ENCODE measurements at regions not wholly inside any gene's neighbourhood (a gene's known extent, or its start where the extent isn't known, plus 50 kb on each side); places are given as distances from the start of the nearest gene placed in this dataset.

DNA sequence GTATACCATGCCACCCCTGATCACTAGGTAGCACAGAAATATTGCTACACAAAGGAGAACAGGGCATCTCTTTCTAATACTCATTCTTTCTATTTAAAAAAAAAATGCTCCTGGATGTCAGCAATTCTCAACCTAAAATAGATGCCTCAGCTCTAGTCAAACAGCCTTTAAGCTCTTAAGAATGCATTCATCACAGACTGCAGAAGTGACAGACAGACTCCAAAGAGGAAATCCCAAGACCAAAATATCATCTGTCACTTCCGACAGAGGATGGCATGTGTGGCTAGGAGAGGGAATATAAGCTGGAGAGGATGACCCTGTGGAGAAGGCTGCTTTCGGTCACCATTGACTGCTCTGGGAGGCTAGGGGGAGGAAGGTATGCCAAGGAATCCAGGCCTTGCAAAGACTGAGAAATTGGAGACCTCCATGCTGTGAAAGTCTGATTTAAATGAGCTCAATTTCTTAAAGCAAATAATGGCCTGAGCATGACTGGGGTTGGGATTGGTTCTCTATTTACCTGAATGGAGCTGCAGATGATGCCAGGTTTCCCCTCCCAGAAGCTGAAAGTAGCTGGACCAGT lies 277.4 kb downstream of the BRINP2 start:
- Histone ChIP-seq H3K4me1 (ENCODE audit: control insufficient read depth, insufficient read depth, low read length, poor library complexity, severe bottlenecking) (no peaks in the 10 kb centered on the region), H3K36me3 (ENCODE audit: control insufficient read depth, insufficient read depth, low read length) (no peaks in the 10 kb centered on the region), H3K27me3 (ENCODE audit: control insufficient read depth, insufficient read depth, low read length) (no peaks in the 10 kb centered on the region), H3K9me3 (ENCODE audit: control insufficient read depth in 2 of 2, low read length in 2 of 2) (no peaks in the 10 kb centered on the region), H3K4me3 (ENCODE audit: low read depth, low read length) (no peak overlapping the region), H3K27ac (ENCODE audit: insufficient read depth, low read length, poor library complexity, severe bottlenecking) (no peak overlapping the region)
- ATAC-seq (ENCODE audit: low read depth in 2 of 2): no peak
- no peak for DNase-seq
- Mint-ChIP-seq H3K9me3 (peaks cover 0 to 23% (median 3%) of the 10 kb centered on the region in 7 donors), H3K4me3 (no peak overlapping the region), H3K36me3 (no peaks in the 10 kb centered on the region), H3K27ac (no peak overlapping the region), H3K4me1 (no peaks in the 10 kb centered on the region), H3K27me3 (no peaks in the 10 kb centered on the region)

DNA sequence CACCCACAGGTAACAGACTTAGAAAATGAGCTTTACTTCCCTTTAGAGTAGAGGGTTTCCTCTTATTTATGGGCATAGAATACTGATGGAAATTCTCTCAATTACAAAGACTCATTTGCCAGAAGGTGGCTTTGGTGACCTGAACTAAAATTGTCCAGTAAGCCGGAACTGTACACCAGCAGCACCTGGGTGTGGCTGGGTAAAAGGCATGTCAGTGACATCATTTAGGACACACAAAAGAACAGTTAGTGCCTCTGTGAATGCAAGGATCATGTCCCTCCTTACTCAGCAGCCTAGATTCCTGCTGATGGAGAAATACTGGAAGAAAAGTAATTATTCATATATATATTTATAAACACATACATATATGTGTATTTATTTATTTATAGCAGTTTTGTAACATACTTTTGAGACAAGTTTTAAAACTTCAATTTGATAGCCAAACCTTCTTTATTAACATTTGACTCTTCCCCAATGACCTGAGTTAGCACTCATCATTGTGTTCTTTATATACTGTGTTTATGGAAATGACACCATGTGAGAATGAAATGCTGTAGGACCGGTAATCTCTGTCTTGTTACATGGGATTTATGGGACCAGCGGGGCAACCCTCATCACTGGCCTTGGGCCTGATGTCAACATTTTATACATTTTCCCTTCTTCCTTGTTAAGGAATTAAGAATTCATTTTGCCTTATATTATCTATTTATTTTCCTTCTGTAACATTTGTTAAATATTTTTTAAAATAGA lies 274.4 kb downstream of the BRINP2 start:
- Mint-ChIP-seq H3K27ac (no peak overlapping the region), H3K4me1 (no peaks in the 10 kb centered on the region), H3K4me3 (no peak overlapping the region), H3K9me3 (peaks cover 0 to 15% (median 2%) of the 10 kb centered on the region in 7 donors), H3K27me3 (no peaks in the 10 kb centered on the region), H3K36me3 (no peaks in the 10 kb centered on the region)
- no peaks in the 10 kb centered on the region for H3K9me3 ChIP-seq (ENCODE audit: control insufficient read depth in 2 of 2, low read length in 2 of 2)
- H3K4me3 ChIP-seq (ENCODE audit: low read depth, low read length): no peak overlapping the region
- ATAC-seq (ENCODE audit: low read depth in 2 of 2) (no peak), DNase-seq (no peak)
- H3K27ac ChIP-seq (ENCODE audit: insufficient read depth, low read length, poor library complexity, severe bottlenecking): no peak overlapping the region
- H3K4me1 ChIP-seq (ENCODE audit: control insufficient read depth, insufficient read depth, low read length, poor library complexity, severe bottlenecking): no peaks in the 10 kb centered on the region
- H3K36me3 ChIP-seq (ENCODE audit: control insufficient read depth, insufficient read depth, low read length): no peaks in the 10 kb centered on the region
- no peaks in the 10 kb centered on the region for H3K27me3 ChIP-seq (ENCODE audit: control insufficient read depth, insufficient read depth, low read length)

DNA sequence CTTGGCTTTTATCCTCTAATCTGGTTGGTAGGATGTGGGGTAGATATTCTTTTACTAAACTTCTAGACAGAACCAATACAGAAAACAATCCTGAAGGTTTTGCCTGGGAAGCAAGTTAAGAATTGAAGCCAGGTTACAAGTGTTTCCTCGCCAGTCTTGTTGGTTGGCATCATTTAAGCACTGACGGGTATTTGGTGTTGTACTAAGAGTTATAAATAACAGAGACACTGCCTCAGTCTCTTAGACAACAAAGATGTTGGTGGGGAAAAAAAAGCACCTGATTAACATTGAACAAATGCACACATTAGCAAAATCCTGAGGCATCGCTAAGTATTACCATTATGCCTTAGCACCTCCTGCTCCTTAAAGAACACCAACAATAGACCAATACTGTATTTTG lies 272.2 kb downstream of the BRINP2 start:
- Mint-ChIP-seq H3K27me3 (no peaks in the 10 kb centered on the region), H3K27ac (no peak overlapping the region), H3K9me3 (peaks cover 0 to 9% (median 2%) of the 10 kb centered on the region in 7 donors), H3K4me3 (no peak overlapping the region), H3K4me1 (no peaks in the 10 kb centered on the region), H3K36me3 (no peaks in the 10 kb centered on the region)
- H3K27ac ChIP-seq (ENCODE audit: insufficient read depth, low read length, poor library complexity, severe bottlenecking): no peak overlapping the region
- H3K9me3 ChIP-seq (ENCODE audit: control insufficient read depth in 2 of 2, low read length in 2 of 2): no peaks in the 10 kb centered on the region
- H3K27me3 ChIP-seq (ENCODE audit: control insufficient read depth, insufficient read depth, low read length): no peaks in the 10 kb centered on the region
- no peak for DNase-seq
- H3K4me3 ChIP-seq (ENCODE audit: low read depth, low read length): no peak overlapping the region
- no peaks in the 10 kb centered on the region for H3K4me1 ChIP-seq (ENCODE audit: control insufficient read depth, insufficient read depth, low read length, poor library complexity, severe bottlenecking)
- no peak for ATAC-seq (ENCODE audit: low read depth in 2 of 2)
- no peaks in the 10 kb centered on the region for H3K36me3 ChIP-seq (ENCODE audit: control insufficient read depth, insufficient read depth, low read length)

DNA sequence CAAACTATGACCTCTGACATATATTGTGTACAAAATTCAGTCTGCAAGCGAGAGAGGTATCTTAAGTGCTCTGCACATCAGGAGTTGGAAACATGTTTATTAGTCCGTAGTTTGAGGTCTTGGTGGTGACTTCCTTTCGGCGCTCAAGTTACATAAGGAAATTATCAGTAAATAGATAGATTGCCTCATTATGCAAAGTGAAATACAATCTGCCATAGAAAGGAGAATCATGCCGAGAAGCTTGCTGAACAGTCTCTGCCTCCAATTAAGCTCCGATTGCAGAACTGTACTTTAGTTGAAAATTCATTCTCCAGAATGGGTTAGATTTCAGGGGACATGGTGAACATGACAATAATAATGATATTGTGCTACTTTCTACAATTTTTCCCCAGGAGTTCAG lies 271.8 kb downstream of the BRINP2 start:
- H3K4me1 ChIP-seq (ENCODE audit: control insufficient read depth, insufficient read depth, low read length, poor library complexity, severe bottlenecking): no peaks in the 10 kb centered on the region
- H3K27me3 ChIP-seq (ENCODE audit: control insufficient read depth, insufficient read depth, low read length): no peaks in the 10 kb centered on the region
- no peak overlapping the region for H3K27ac ChIP-seq (ENCODE audit: insufficient read depth, low read length, poor library complexity, severe bottlenecking)
- no peak for DNase-seq
- no peaks in the 10 kb centered on the region for H3K36me3 Mint-ChIP-seq
- no peak overlapping the region for H3K4me3 ChIP-seq (ENCODE audit: low read depth, low read length)
- ATAC-seq (ENCODE audit: low read depth in 2 of 2): no peak
- no peaks in the 10 kb centered on the region for H3K9me3 ChIP-seq (ENCODE audit: control insufficient read depth in 2 of 2, low read length in 2 of 2)
- peaks cover 1% of the 10 kb centered on the region for H3K27me3 Mint-ChIP-seq
- no peaks in the 10 kb centered on the region for H3K36me3 ChIP-seq (ENCODE audit: control insufficient read depth, insufficient read depth, low read length)
- H3K9me3 Mint-ChIP-seq: peaks cover 0 to 9% (median 2%) of the 10 kb centered on the region in 7 donors
- no peak overlapping the region for H3K4me3 Mint-ChIP-seq
- no peaks in the 10 kb centered on the region for H3K4me1 Mint-ChIP-seq
- no peak overlapping the region for H3K27ac Mint-ChIP-seq

DNA sequence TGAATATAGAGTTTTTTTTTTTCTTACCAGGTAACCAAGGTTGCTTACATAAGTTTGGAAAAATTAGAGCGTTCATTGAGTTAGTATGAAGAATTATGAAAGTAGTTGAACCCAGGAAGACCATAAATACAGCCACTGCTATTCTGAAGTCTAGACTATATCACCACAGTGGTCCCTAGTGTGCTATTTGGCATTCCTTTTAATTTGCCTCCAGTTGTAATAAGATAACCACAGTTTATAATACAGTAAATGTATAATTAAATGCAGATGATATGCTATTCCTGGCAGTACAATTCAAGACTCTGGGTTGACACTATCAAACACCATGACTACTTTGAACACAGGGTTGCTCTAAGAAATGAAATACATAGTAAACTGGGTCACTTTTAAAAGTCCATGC lies 270.5 kb downstream of the BRINP2 start:
- Mint-ChIP-seq H3K9me3 (peaks cover 0 to 9% (median 2%) of the 10 kb centered on the region in 7 donors), H3K4me3 (no peak overlapping the region), H3K27me3 (peaks cover 5% of the 10 kb centered on the region), H3K36me3 (no peaks in the 10 kb centered on the region), H3K4me1 (no peaks in the 10 kb centered on the region), H3K27ac (no peak overlapping the region)
- H3K4me3 ChIP-seq (ENCODE audit: low read depth, low read length): no peak overlapping the region
- H3K27ac ChIP-seq (ENCODE audit: insufficient read depth, low read length, poor library complexity, severe bottlenecking): no peak overlapping the region
- no peak for DNase-seq
- no peaks in the 10 kb centered on the region for H3K27me3 ChIP-seq (ENCODE audit: control insufficient read depth, insufficient read depth, low read length)
- no peaks in the 10 kb centered on the region for H3K9me3 ChIP-seq (ENCODE audit: control insufficient read depth in 2 of 2, low read length in 2 of 2)
- ATAC-seq (ENCODE audit: low read depth in 2 of 2): no peak
- H3K36me3 ChIP-seq (ENCODE audit: control insufficient read depth, insufficient read depth, low read length): no peaks in the 10 kb centered on the region
- H3K4me1 ChIP-seq (ENCODE audit: control insufficient read depth, insufficient read depth, low read length, poor library complexity, severe bottlenecking): no peaks in the 10 kb centered on the region

DNA sequence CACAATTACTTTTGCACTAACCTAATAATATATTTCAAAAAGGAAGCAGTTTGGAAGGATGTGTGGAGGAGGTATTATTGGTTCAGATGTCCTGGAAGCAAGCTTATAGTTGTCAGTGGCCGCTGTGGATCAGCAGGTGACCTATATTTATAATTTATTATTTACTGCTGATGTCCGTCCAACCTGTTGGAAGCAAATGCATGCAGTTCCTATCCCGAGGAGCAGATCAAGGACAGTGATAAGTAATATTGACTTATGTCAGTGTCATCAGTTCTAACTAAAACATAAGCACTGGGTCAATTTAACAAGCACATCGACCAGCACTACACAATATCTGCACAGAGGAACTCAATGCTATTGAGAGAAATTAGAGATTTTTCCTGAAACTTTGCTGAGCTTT lies 270.1 kb downstream of the BRINP2 start:
- Mint-ChIP-seq H3K9me3 (peaks cover 0 to 9% (median 2%) of the 10 kb centered on the region in 7 donors), H3K36me3 (no peaks in the 10 kb centered on the region), H3K27me3 (peaks cover 5% of the 10 kb centered on the region), H3K4me1 (no peaks in the 10 kb centered on the region), H3K4me3 (no peak overlapping the region), H3K27ac (peak overlapping the region in 1 of 3 donors; percentile 27)
- DNase-seq: no peak
- no peak overlapping the region for H3K27ac ChIP-seq (ENCODE audit: insufficient read depth, low read length, poor library complexity, severe bottlenecking)
- H3K9me3 ChIP-seq (ENCODE audit: control insufficient read depth in 2 of 2, low read length in 2 of 2): no peaks in the 10 kb centered on the region
- H3K27me3 ChIP-seq (ENCODE audit: control insufficient read depth, insufficient read depth, low read length): no peaks in the 10 kb centered on the region
- no peaks in the 10 kb centered on the region for H3K4me1 ChIP-seq (ENCODE audit: control insufficient read depth, insufficient read depth, low read length, poor library complexity, severe bottlenecking)
- no peak overlapping the region for H3K4me3 ChIP-seq (ENCODE audit: low read depth, low read length)
- H3K36me3 ChIP-seq (ENCODE audit: control insufficient read depth, insufficient read depth, low read length): no peaks in the 10 kb centered on the region
- ATAC-seq (ENCODE audit: low read depth in 2 of 2): no peak

DNA sequence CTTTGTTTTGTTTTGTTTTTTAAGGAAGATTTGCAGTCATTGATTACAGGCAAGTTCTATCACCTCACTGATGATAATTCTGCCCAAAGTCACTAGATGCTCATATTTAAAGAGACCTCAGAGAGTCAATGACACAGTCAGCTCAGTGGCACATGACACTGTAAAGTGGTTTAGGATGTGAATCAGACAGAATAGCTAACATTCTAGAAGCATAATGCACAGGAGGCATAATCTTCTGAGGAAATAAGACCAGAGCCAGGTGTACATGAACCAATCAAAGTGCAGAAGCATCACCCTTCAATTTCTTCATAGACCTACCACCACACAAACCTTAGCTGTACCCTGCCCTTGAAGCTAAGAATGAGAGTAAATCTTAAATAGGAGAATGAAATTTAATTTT lies 268.5 kb downstream of the BRINP2 start:
- Histone ChIP-seq H3K4me3 (ENCODE audit: low read depth, low read length) (no peak overlapping the region), H3K9me3 (ENCODE audit: control insufficient read depth in 2 of 2, low read length in 2 of 2) (no peaks in the 10 kb centered on the region), H3K4me1 (ENCODE audit: control insufficient read depth, insufficient read depth, low read length, poor library complexity, severe bottlenecking) (no peaks in the 10 kb centered on the region), H3K27ac (ENCODE audit: insufficient read depth, low read length, poor library complexity, severe bottlenecking) (no peak overlapping the region), H3K36me3 (ENCODE audit: control insufficient read depth, insufficient read depth, low read length) (no peaks in the 10 kb centered on the region), H3K27me3 (ENCODE audit: control insufficient read depth, insufficient read depth, low read length) (no peaks in the 10 kb centered on the region)
- no peak for DNase-seq
- peaks cover 5% of the 10 kb centered on the region for H3K27me3 Mint-ChIP-seq
- no peak for ATAC-seq (ENCODE audit: low read depth in 2 of 2)
- no peaks in the 10 kb centered on the region for H3K36me3 Mint-ChIP-seq
- no peak overlapping the region for H3K4me3 Mint-ChIP-seq
- H3K4me1 Mint-ChIP-seq: no peaks in the 10 kb centered on the region
- H3K9me3 Mint-ChIP-seq: peaks cover 0 to 10% (median 4%) of the 10 kb centered on the region in 7 donors
- H3K27ac Mint-ChIP-seq: no peak overlapping the region

DNA sequence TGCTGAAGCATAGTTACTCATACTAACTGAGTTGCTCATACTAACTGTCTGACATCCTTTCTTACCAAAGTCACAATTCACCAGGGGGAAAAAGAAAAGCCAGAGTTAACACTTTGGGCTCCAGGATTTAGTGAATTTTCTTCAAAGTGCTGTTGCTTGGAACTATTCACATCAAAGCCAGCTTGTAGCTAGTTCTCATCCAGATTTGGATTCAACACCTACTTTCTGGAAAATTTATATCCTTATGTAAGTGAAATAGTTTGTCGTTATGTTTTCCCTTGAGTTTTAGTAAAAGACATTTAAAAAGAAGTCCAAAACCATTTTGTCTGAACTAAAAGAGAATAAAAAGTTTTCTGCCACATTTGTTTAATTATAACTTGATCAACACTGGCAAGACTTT lies 264.6 kb downstream of the BRINP2 start:
- Histone ChIP-seq H3K27ac (ENCODE audit: insufficient read depth, low read length, poor library complexity, severe bottlenecking) (no peak overlapping the region), H3K4me3 (ENCODE audit: low read depth, low read length) (no peak overlapping the region), H3K36me3 (ENCODE audit: control insufficient read depth, insufficient read depth, low read length) (no peaks in the 10 kb centered on the region), H3K27me3 (ENCODE audit: control insufficient read depth, insufficient read depth, low read length) (no peaks in the 10 kb centered on the region), H3K9me3 (ENCODE audit: control insufficient read depth in 2 of 2, low read length in 2 of 2) (no peaks in the 10 kb centered on the region), H3K4me1 (ENCODE audit: control insufficient read depth, insufficient read depth, low read length, poor library complexity, severe bottlenecking) (no peaks in the 10 kb centered on the region)
- H3K4me3 Mint-ChIP-seq: no peak overlapping the region
- H3K36me3 Mint-ChIP-seq: no peaks in the 10 kb centered on the region
- peaks cover 0 to 7% (median 4%) of the 10 kb centered on the region in 7 donors for H3K9me3 Mint-ChIP-seq
- no peak overlapping the region for H3K27ac Mint-ChIP-seq
- no peak for ATAC-seq (ENCODE audit: low read depth in 2 of 2)
- DNase-seq: no peak
- H3K4me1 Mint-ChIP-seq: no peaks in the 10 kb centered on the region
- H3K27me3 Mint-ChIP-seq: peaks cover 5% of the 10 kb centered on the region
